HEK293 (cell line): ENCODE measurements at regions not wholly inside any gene's neighbourhood (a gene's known extent, or its start where the extent isn't known, plus 50 kb on each side); places are given as distances from the start of the nearest gene placed in this dataset.

ENCODE experiments used
- CTCF ChIA-PET: fragments of 350-600 bp; formaldehyde crosslinking; extraction: SDS; loops from one replicate; lab custom pipeline; 2021; ENCODE audit warnings: antibody characterized with exemption; lab: Yijun Ruan, JAX
- POLR2A ChIA-PET: fragments of 300-600 bp; formaldehyde crosslinking; extraction: SDS; loops from one replicate; lab custom pipeline; 2020; ENCODE audit warnings: antibody characterized with exemption, inconsistent platforms; lab: Yijun Ruan, JAX
- H3K27ac ChIP-seq: fragments of 200-500 bp; sonication (Bioruptor generic); 2 replicates; pipeline ENCODE4 v1.5.1; 2014; ENCODE audit warnings: low read depth, low read length, control low read depth, inconsistent platforms; ENCODE audit errors: extremely low read depth
- H3K36me3 ChIP-seq, 2 experiments: fragments of 200-500 bp in 1 of 2; sonication (Bioruptor generic) in 1 of 2; 1 replicate in 1 of 2; 2 replicates in 1 of 2; pipeline ENCODE4 v1.5.1; 2014 to 2017; ENCODE audit warnings: inconsistent platforms in 2 of 2, low read length in 2 of 2; ENCODE audit not compliant: control insufficient read depth in 2 of 2, insufficient read depth in 1 of 2
- H3K4me1 ChIP-seq: fragments of 200-500 bp; sonication (Bioruptor generic); 2 replicates; pipeline ENCODE4 v1.5.1; 2014; ENCODE audit warnings: mild to moderate bottlenecking, low read length, inconsistent platforms; ENCODE audit not compliant: control insufficient read depth, insufficient read depth
- H3K4me3 ChIP-seq: 2 replicates; pipeline ENCODE4 v1.5.1; 2011; ENCODE audit warnings: low read depth, mild to moderate bottlenecking, control low read depth, low read length, moderate library complexity
- H3K9me3 ChIP-seq: fragments of 200-500 bp; sonication (Bioruptor generic); 2 replicates; pipeline ENCODE4 v1.5.1; 2014; ENCODE audit warnings: low read depth, low read length, inconsistent platforms; ENCODE audit not compliant: control insufficient read depth, insufficient read depth
- BCL11B ChIP-seq: fragments of 450-650 bp; formaldehyde crosslinking; IDR thresholded peaks from 2 replicates; pipeline ENCODE4 v1.5.1; 2016; ENCODE audit warnings: low read depth, missing biosample characterization, missing genetic modification characterization
- GLI4 ChIP-seq: fragments of 450-650 bp; formaldehyde crosslinking; IDR thresholded peaks from 2 replicates; pipeline ENCODE4 v1.5.1; 2016; ENCODE audit warnings: missing biosample characterization, missing genetic modification characterization
- GLIS1 ChIP-seq: fragments of 450-650 bp; formaldehyde crosslinking; IDR thresholded peaks from 2 replicates; pipeline ENCODE4 v1.5.1; 2016; ENCODE audit warnings: missing biosample characterization, missing genetic modification characterization
- MYNN ChIP-seq: fragments of 450-650 bp; formaldehyde crosslinking; IDR thresholded peaks from 2 replicates; pipeline ENCODE4 v1.5.1; 2016; ENCODE audit warnings: missing biosample characterization, missing genetic modification characterization, borderline replicate concordance
- SCRT2 ChIP-seq: fragments of 450-650 bp; formaldehyde crosslinking; IDR thresholded peaks from 2 replicates; pipeline ENCODE4 v1.5.1; 2016; ENCODE audit warnings: missing biosample characterization, missing genetic modification characterization
- SETDB1 ChIP-seq: IDR thresholded peaks from one replicate; pipeline ENCODE4 v1.6.1; 2017; ENCODE audit warnings: mild to moderate bottlenecking, low read length, moderate library complexity, mixed read lengths; ENCODE audit not compliant: insufficient read length
- TRIM28 ChIP-seq: IDR thresholded peaks from 2 replicates; pipeline ENCODE4 v1.6.1; 2011; ENCODE audit warnings: low read length, control low read depth, borderline replicate concordance
- ZBTB49 ChIP-seq: fragments of 450-650 bp; formaldehyde crosslinking; IDR thresholded peaks from 2 replicates; pipeline ENCODE4 v1.5.1; 2016; ENCODE audit warnings: missing biosample characterization, missing genetic modification characterization, low read depth
- ZBTB8A ChIP-seq: fragments of 450-650 bp; formaldehyde crosslinking; IDR thresholded peaks from 2 replicates; pipeline ENCODE4 v1.5.1; 2016; ENCODE audit warnings: missing biosample characterization, missing genetic modification characterization
- ZFP41 ChIP-seq: fragments of 450-650 bp; formaldehyde crosslinking; IDR thresholded peaks from 2 replicates; pipeline ENCODE4 v1.5.1; 2016; ENCODE audit warnings: missing biosample characterization, missing genetic modification characterization, borderline replicate concordance
- ZIC2 ChIP-seq: fragments of 450-650 bp; formaldehyde crosslinking; IDR thresholded peaks from 2 replicates; pipeline ENCODE4 v1.5.1; 2016; ENCODE audit warnings: missing biosample characterization, missing genetic modification characterization
- ZNF146 ChIP-seq: fragments of 450-650 bp; formaldehyde crosslinking; IDR thresholded peaks from 2 replicates; pipeline ENCODE4 v1.5.1; 2016; ENCODE audit warnings: missing biosample characterization, missing genetic modification characterization
- ZNF221 ChIP-seq: fragments of 450-650 bp; formaldehyde crosslinking; IDR thresholded peaks from 2 replicates; pipeline ENCODE4 v1.5.1; 2017; ENCODE audit warnings: missing biosample characterization, missing genetic modification characterization, borderline replicate concordance
- ZNF433 ChIP-seq: fragments of 450-650 bp; formaldehyde crosslinking; IDR thresholded peaks from 2 replicates; pipeline ENCODE4 v1.5.1; 2016; ENCODE audit warnings: missing biosample characterization, missing genetic modification characterization, low read depth
- ZNF658 ChIP-seq: fragments of 450-650 bp; formaldehyde crosslinking; IDR thresholded peaks from 2 replicates; pipeline ENCODE4; 2016; ENCODE audit warnings: missing biosample characterization, missing genetic modification characterization
- ZNF664 ChIP-seq: fragments of 450-650 bp; formaldehyde crosslinking; IDR thresholded peaks from 2 replicates; pipeline ENCODE4 v1.5.1; 2016; ENCODE audit warnings: missing biosample characterization, missing genetic modification characterization

- POLR2A ChIA-PET, result no interaction called here
Observed at GRCh38 chr1:55813618-55814017, 598.5 kb upstream of the USP24 start.

GRCh38 chr1:55812281-55812680, 597.1 kb upstream of the USP24 start:
- H3K4me3 ChIP-seq, result no peak overlapping the region
- ChIA-PET CTCF (no interaction called here), POLR2A (no interaction called here)
- H3K27ac ChIP-seq, result no peak overlapping the region
- no peaks in the 10 kb centered on the region for H3K9me3 ChIP-seq
- TF ChIP-seq TRIM28 (0 out of 2 replicates have a peak, but pooled peaks have one; percentile 18), ZNF664 (tag by site-specific recombination) (no peak)
- no peaks in the 10 kb centered on the region for H3K36me3 ChIP-seq
- H3K4me1 ChIP-seq, result peaks cover 5% of the 10 kb centered on the region; the same call in 1 of the 2 replicates

More at GRCh38 chr1:55813618-55814017, 598.5 kb upstream of the USP24 start:
- H3K9me3 ChIP-seq, result no peaks in the 10 kb centered on the region
- TF ChIP-seq BCL11B, result no peak
- 0 out of 2 replicates have a peak, but pooled peaks have one; percentile 13 for TF ChIP-seq SCRT2 (tag by site-specific recombination)
- no peak overlapping the region for H3K4me3 ChIP-seq
- CTCF ChIA-PET, result interaction anchor here (1.0 kb wide), 1 partner anchor 19 kb away, joined by 3 read pairs; no protein-coding TSS in a partner anchor
- H3K4me1 ChIP-seq, result peaks cover 5% of the 10 kb centered on the region; the same call in 1 of the 2 replicates
- no peak overlapping the region for H3K27ac ChIP-seq
- H3K36me3 ChIP-seq, result no peaks in the 10 kb centered on the region

GRCh38 chr1:55808263-55808662, 593.1 kb upstream of the USP24 start:
- Histone ChIP-seq H3K36me3 (no peaks in the 10 kb centered on the region), H3K4me3 (no peak overlapping the region), H3K9me3 (no peaks in the 10 kb centered on the region), H3K27ac (no peak overlapping the region), H3K4me1 (no peaks in the 10 kb centered on the region)
- no peak for TF ChIP-seq ZNF658 (tag by site-specific recombination)
- TF ChIP-seq ZNF221 (tag by site-specific recombination), result no peak
- no peak for TF ChIP-seq ZIC2
- TF ChIP-seq GLI4, result no peak
- no peak for TF ChIP-seq ZNF433 (tag by site-specific recombination)
- no peak for TF ChIP-seq ZNF146 (tag by site-specific recombination)
- TF ChIP-seq SETDB1, result peak; percentile 93
- ChIA-PET POLR2A (no interaction called here), CTCF (interaction anchor here (0.6 to 0.9 kb wide), 2 partner anchors 432 to 781 kb away, joined by 3 read pairs; no protein-coding TSS in a partner anchor)

GRCh38 chr1:55803429-55803828, 588.3 kb upstream of the USP24 start:
- Histone ChIP-seq H3K4me3 (no peak overlapping the region), H3K4me1 (no peaks in the 10 kb centered on the region), H3K9me3 (no peaks in the 10 kb centered on the region), H3K27ac (no peak overlapping the region), H3K36me3 (no peaks in the 10 kb centered on the region)
- POLR2A ChIA-PET, result no interaction called here
- CTCF ChIA-PET, result no interaction called here
- no peak for TF ChIP-seq ZFP41 (tag by site-specific recombination)
- no peak for TF ChIP-seq GLIS1 (tag by site-specific recombination)
- TF ChIP-seq MYNN (tag by site-specific recombination), result no peak
- TF ChIP-seq ZBTB49 (tag by site-specific recombination), result no peak
- no peak for TF ChIP-seq ZBTB8A (tag by site-specific recombination)
